Esophagus squamous epithelium (tissue), 5 donors: ENCODE measurements at regions not wholly inside any gene's neighbourhood (a gene's known extent, or its start where the extent isn't known, plus 50 kb on each side); places are given as distances from the start of the nearest gene placed in this dataset.

Source experiments
- DNase-seq: peaks from one replicate; lab custom pipeline; 2025; lab: John Stamatoyannopoulos, UW
- H3K27ac ChIP-seq, 4 donors: fragments of 200-600 bp; sonication (generic); one replicate each; pipeline ENCODE4 v1.5.1; 2016 to 2019; ENCODE audit warnings: mild to moderate bottlenecking in 1 of 4
- H3K27me3 ChIP-seq, 4 donors: fragments of 200-600 bp; sonication (generic); 1 replicate in 3 of 4; 2 replicates in 1 of 4; pipeline versions ENCODE4 v1.5.1 to v1.6.0; 2017 to 2021; ENCODE audit warnings: antibody characterized with exemption in 1 of 4
- H3K36me3 ChIP-seq, 3 donors: fragments of 200-600 bp; sonication (generic); one replicate each; pipeline ENCODE4 v1.5.1; 2016 to 2019
- H3K4me1 ChIP-seq, 3 donors: fragments of 200-600 bp; sonication (generic); one replicate each; pipeline ENCODE4 v1.5.1; 2017 to 2019
- H3K4me3 ChIP-seq, 4 donors: fragments of 200-600 bp; sonication (generic); 1 replicate in 3 of 4; 2 replicates in 1 of 4; pipeline ENCODE4 v1.5.1; 2016 to 2019; ENCODE audit warnings: mild to moderate bottlenecking in 2 of 4, moderate library complexity in 1 of 4
- H3K9me3 ChIP-seq, 3 donors: fragments of 200-600 bp; sonication (generic); one replicate each; pipeline ENCODE4 v1.5.1; 2016 to 2019
- CTCF ChIP-seq, 6 experiments: fragments of 450-650 bp in 4 of 6; fragments of 200-600 bp in 2 of 6; sonication (generic) in 2 of 6; IDR thresholded peaks; one replicate each; pipeline ENCODE4 v1.5.1; 2016 to 2019; ENCODE audit warnings: antibody characterized with exemption in 6 of 6, mild to moderate bottlenecking in 4 of 6, moderate library complexity in 4 of 6
- POLR2A ChIP-seq, 4 donors: fragments of 450-650 bp; IDR thresholded peaks; one replicate each; pipeline ENCODE4 v1.6.1; 2017; ENCODE audit warnings: antibody characterized with exemption in 4 of 4, mild to moderate bottlenecking in 4 of 4, moderate library complexity in 3 of 4
- WGBS, 2 donors: methylation state at CpG; one replicate each; pipeline ENCODE4 v1.1.5; 2018; 5-methylcytosine and 5-hydroxymethylcytosine counted together
- intact Hi-C: fragments of 100-400 bp; cut with DNase I; formaldehyde crosslinking; loops from one replicate; pipeline ENCODE4 v1.15.0; 2022
- donor health status: DM: yes; HTN: yes; CAD: no.

GRCh38 chr5:63247651-63248050 lies 669.0 kb downstream of the LRRC70 start:
- Histone ChIP-seq H3K4me3 (no peak overlapping the region), H3K9me3 (no peaks in the 10 kb centered on the region), H3K36me3 (no peaks in the 10 kb centered on the region), H3K27ac (no peak overlapping the region), H3K27me3 (no peaks in the 10 kb centered on the region), H3K4me1 (no peaks in the 10 kb centered on the region)
- intact Hi-C loops, result no loop called here
- DNase-seq, result no peak
- TF ChIP-seq POLR2A (IDR thresholded peaks at IDR 0.05), result no peak
- TF ChIP-seq CTCF (IDR thresholded peaks at IDR 0.05), result no peak
- 31 to 43% methylated on average over 1 of the region's 1 CpG for WGBS, 2 donors

- no peak for DNase-seq
- TF ChIP-seq POLR2A (IDR thresholded peaks at IDR 0.05) (no peak), CTCF (IDR thresholded peaks at IDR 0.05) (no peak)
- no peaks in the 10 kb centered on the region for H3K27me3 ChIP-seq
- no peaks in the 10 kb centered on the region for H3K36me3 ChIP-seq
- no peak overlapping the region for H3K27ac ChIP-seq
- 37 to 52% methylated on average over 1 of the region's 1 CpG for WGBS, 2 donors
- intact Hi-C loops, result no loop called here
- no peaks in the 10 kb centered on the region for H3K9me3 ChIP-seq
- H3K4me1 ChIP-seq, result no peaks in the 10 kb centered on the region
- H3K4me3 ChIP-seq, result no peak overlapping the region
Measured at GRCh38 chr5:63245271-63245670, 666.7 kb downstream of the LRRC70 start.

GRCh38 chr5:63240063-63240755 lies 661.6 kb downstream of the LRRC70 start:
- no peaks in the 10 kb centered on the region for H3K36me3 ChIP-seq
- intact Hi-C loops, result no loop called here
- TF ChIP-seq POLR2A (IDR thresholded peaks at IDR 0.05), result no peak
- no peak for TF ChIP-seq CTCF (IDR thresholded peaks at IDR 0.05)
- no peaks in the 10 kb centered on the region for H3K27me3 ChIP-seq
- H3K27ac ChIP-seq, result no peak overlapping the region
- WGBS, 2 donors, result 47 to 64% methylated on average over 8 of the region's 8 CpGs
- no peaks in the 10 kb centered on the region for H3K4me1 ChIP-seq
- no peaks in the 10 kb centered on the region for H3K9me3 ChIP-seq
- H3K4me3 ChIP-seq, result no peak overlapping the region
- DNase-seq, result no peak

GRCh38 chr5:63233911-63234310 lies 655.3 kb downstream of the LRRC70 start:
- no peak for TF ChIP-seq CTCF (IDR thresholded peaks at IDR 0.05)
- TF ChIP-seq POLR2A (IDR thresholded peaks at IDR 0.05), result no peak
- no peaks in the 10 kb centered on the region for H3K4me1 ChIP-seq
- intact Hi-C loops, result no loop called here
- H3K27ac ChIP-seq, result no peak overlapping the region
- no peaks in the 10 kb centered on the region for H3K9me3 ChIP-seq
- no peaks in the 10 kb centered on the region for H3K27me3 ChIP-seq
- 17 to 23% methylated on average over 3 of the region's 3 CpGs for WGBS, 2 donors
- no peak for DNase-seq
- H3K36me3 ChIP-seq, result no peaks in the 10 kb centered on the region
- H3K4me3 ChIP-seq, result no peak overlapping the region

GRCh38 chr5:63233361-63233760 lies 654.7 kb downstream of the LRRC70 start:
- no peak overlapping the region for H3K4me3 ChIP-seq
- intact Hi-C loops, result no loop called here
- H3K36me3 ChIP-seq, result no peaks in the 10 kb centered on the region
- 70 to 75% methylated on average over 1 of the region's 1 CpG for WGBS, 2 donors
- no peak for TF ChIP-seq CTCF (IDR thresholded peaks at IDR 0.05)
- TF ChIP-seq POLR2A (IDR thresholded peaks at IDR 0.05), result no peak
- H3K27ac ChIP-seq, result no peak overlapping the region
- no peak for DNase-seq
- no peaks in the 10 kb centered on the region for H3K4me1 ChIP-seq
- H3K9me3 ChIP-seq, result no peaks in the 10 kb centered on the region
- no peaks in the 10 kb centered on the region for H3K27me3 ChIP-seq
